ENCODE measurements at regions not wholly inside any gene's neighbourhood (a gene's known extent, or its start where the extent isn't known, plus 50 kb on each side); places are given as distances from the start of the nearest gene placed in this dataset.

- DNase-seq (ENCODE audit: low spot score): no peak
- no peak for ATAC-seq (ENCODE audit: low FRiP score)
- no peak for TF ChIP-seq CTCF (IDR thresholded peaks at IDR 0.05)
These were observed 271.9 kb upstream of the SPRY2 start for GRCh38 chr13:80612804-80613203.

GRCh38 chr13:80611310-80611709, 270.4 kb upstream of the SPRY2 start:
- TF ChIP-seq CTCF (IDR thresholded peaks at IDR 0.05): no peak
- DNase-seq (ENCODE audit: low spot score): no peak
- no peak for ATAC-seq (ENCODE audit: low FRiP score)

- ATAC-seq (ENCODE audit: low FRiP score) (no peak), DNase-seq (ENCODE audit: low spot score) (no peak)
- no peak for TF ChIP-seq CTCF (IDR thresholded peaks at IDR 0.05)
These were observed 264.8 kb upstream of the SPRY2 start for GRCh38 chr13:80605716-80606115.

GRCh38 chr13:80605011-80605410, 264.1 kb upstream of the SPRY2 start:
- TF ChIP-seq CTCF (IDR thresholded peaks at IDR 0.05): no peak
- no peak for ATAC-seq (ENCODE audit: low FRiP score)
- no peak for DNase-seq (ENCODE audit: low spot score)

- no peak for TF ChIP-seq CTCF (IDR thresholded peaks at IDR 0.05)
- no peak for ATAC-seq (ENCODE audit: low FRiP score)
- no peak for DNase-seq (ENCODE audit: low spot score)
These were observed 263.2 kb upstream of the SPRY2 start for GRCh38 chr13:80604098-80604497.

GRCh38 chr13:80603351-80603750, 262.4 kb upstream of the SPRY2 start:
- DNase-seq (ENCODE audit: low spot score): no peak
- no peak for ATAC-seq (ENCODE audit: low FRiP score)
- no peak for TF ChIP-seq CTCF (IDR thresholded peaks at IDR 0.05)

- no peak for TF ChIP-seq CTCF (IDR thresholded peaks at IDR 0.05)
- ATAC-seq (ENCODE audit: low FRiP score) (no peak), DNase-seq (ENCODE audit: low spot score) (no peak)
These were observed 258.8 kb upstream of the SPRY2 start for GRCh38 chr13:80599765-80600164.

All from omental fat pad (tissue), 3 donors.